Caco-2 (cell line): ENCODE measurements at regions not wholly inside any gene's neighbourhood (a gene's known extent, or its start where the extent isn't known, plus 50 kb on each side); places are given as distances from the start of the nearest gene placed in this dataset.

Source experiments
- BruUV-seq: library from RNA; stranded (reverse); fragments of 400-500 nt; replicated peaks from 2 replicates; lab custom pipeline; 2021; lab: Mats Ljungman, UMichigan
- CTCF ChIA-PET: fragments of 300-600 bp; sonication (Branson Sonifier 250); formaldehyde crosslinking; loops from one replicate; lab custom pipeline; 2022; ENCODE audit warnings: antibody characterized with exemption; lab: Charles Lee
- POLR2A ChIA-PET: fragments of 300-600 bp; sonication (Branson Sonifier 250); formaldehyde crosslinking; loops from one replicate; lab custom pipeline; 2022; ENCODE audit warnings: antibody characterized with exemption; lab: Charles Lee
- DNase-seq, 2 experiments: peaks; one replicate each; pipeline versions ENCODE4 v3.0.0 to v3.0.0-alpha.2; 2020 to 2022
- H3K27me3 ChIP-seq: replicated peaks from 2 replicates; pipeline ENCODE4 v1.6.0; 2011; ENCODE audit warnings: low read length; ENCODE audit not compliant: control insufficient read depth, insufficient read depth
- H3K36me3 ChIP-seq: 2 replicates; pipeline ENCODE4 v1.5.1; 2011; ENCODE audit warnings: low read length; ENCODE audit not compliant: control insufficient read depth, insufficient read depth
- H3K4me1 ChIP-seq: fragments of 250-450 bp; sonication (Bioruptor Pico); 2 replicates; pipeline ENCODE4 v1.5.1; 2020; ENCODE audit warnings: mild to moderate bottlenecking
- H3K4me3 ChIP-seq: 2 replicates; pipeline ENCODE4 v1.5.1; 2011; ENCODE audit warnings: low read depth, mild to moderate bottlenecking, control low read depth, low read length
- H3K9me3 ChIP-seq: fragments of 250-450 bp; sonication (Bioruptor Pico); 2 replicates; pipeline ENCODE4 v1.5.1; 2020; ENCODE audit warnings: mild to moderate bottlenecking, moderate library complexity
- H3K27ac Mint-ChIP-seq: one replicate; pipeline ENCODE4 v1.8.0; 2022; ENCODE audit warnings: mixed read lengths; ENCODE audit not compliant: unreplicated experiment
- H3K27me3 Mint-ChIP-seq: one replicate; pipeline ENCODE4 v1.8.0; 2022; ENCODE audit warnings: mixed read lengths; ENCODE audit not compliant: insufficient read depth, unreplicated experiment
- H3K36me3 Mint-ChIP-seq: one replicate; pipeline ENCODE4 v1.8.0; 2022; ENCODE audit warnings: mild to moderate bottlenecking, mixed read lengths; ENCODE audit not compliant: insufficient read depth, unreplicated experiment
- H3K4me1 Mint-ChIP-seq: one replicate; pipeline ENCODE4 v1.8.0; 2022; ENCODE audit warnings: low read depth, mixed read lengths; ENCODE audit not compliant: unreplicated experiment
- H3K4me3 Mint-ChIP-seq: one replicate; pipeline ENCODE4 v1.8.0; 2022; ENCODE audit warnings: mild to moderate bottlenecking, moderate library complexity, mixed read lengths; ENCODE audit not compliant: unreplicated experiment
- H3K9me3 Mint-ChIP-seq: one replicate; pipeline ENCODE4 v1.8.0; 2022; ENCODE audit warnings: mixed read lengths; ENCODE audit not compliant: unreplicated experiment
- intact Hi-C: fragments of 100-400 bp; cut with micrococcal nuclease; formaldehyde crosslinking; loops from one replicate; pipeline ENCODE4 v1.10.0; 2022; ENCODE audit not compliant: unreplicated experiment
- TF ChIP-seq, protein P1 (sequence below), 2 experiments: fragments of 200-600 bp in 1 of 2; IDR thresholded peaks; 1 replicate in 1 of 2; 2 replicates in 1 of 2; pipeline versions ENCODE4 v1.5.1 to v1.8.0; 2011 to 2022; ENCODE audit warnings: antibody characterized with exemption in 1 of 2, control low read depth in 1 of 2, inconsistent platforms in 1 of 2, low read depth in 1 of 2, low read length in 1 of 2, mild to moderate bottlenecking in 1 of 2, moderate library complexity in 1 of 2; ENCODE audit not compliant: insufficient read depth in 1 of 2, severe bottlenecking in 1 of 2, unreplicated experiment in 1 of 2

DNA sequence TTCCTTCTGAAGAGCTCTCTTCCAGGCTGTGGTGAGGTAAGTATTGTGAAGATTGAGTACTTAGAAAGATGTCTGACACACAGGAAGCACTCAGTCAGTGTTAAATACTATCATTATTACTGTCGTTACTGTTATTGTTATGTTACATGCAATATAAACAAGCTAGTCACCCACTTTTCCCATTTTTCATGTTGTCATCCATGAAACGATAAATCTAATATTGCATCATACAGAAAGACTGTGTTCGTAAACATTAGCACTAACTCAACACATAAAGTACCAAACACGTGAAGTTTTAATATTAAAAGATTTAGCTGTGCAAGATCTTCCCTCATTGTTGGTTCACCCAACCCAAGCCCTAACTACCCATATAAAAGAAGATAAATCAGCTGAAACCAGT lies 109.2 kb upstream of the NRSN1 start:
- intact Hi-C loops = no loop called here
- Mint-ChIP-seq H3K4me3 (no peak overlapping the region), H3K36me3 (no peaks in the 10 kb centered on the region), H3K9me3 (no peaks in the 10 kb centered on the region), H3K27ac (no peak overlapping the region), H3K4me1 (no peaks in the 10 kb centered on the region), H3K27me3 (peaks cover 3% of the 10 kb centered on the region)
- no peak for DNase-seq
- CTCF ChIA-PET = no interaction called here
- no TSS peak for BruUV-seq
- no peaks in the 10 kb centered on the region for H3K4me1 ChIP-seq
- TF ChIP-seq, protein P1, sequence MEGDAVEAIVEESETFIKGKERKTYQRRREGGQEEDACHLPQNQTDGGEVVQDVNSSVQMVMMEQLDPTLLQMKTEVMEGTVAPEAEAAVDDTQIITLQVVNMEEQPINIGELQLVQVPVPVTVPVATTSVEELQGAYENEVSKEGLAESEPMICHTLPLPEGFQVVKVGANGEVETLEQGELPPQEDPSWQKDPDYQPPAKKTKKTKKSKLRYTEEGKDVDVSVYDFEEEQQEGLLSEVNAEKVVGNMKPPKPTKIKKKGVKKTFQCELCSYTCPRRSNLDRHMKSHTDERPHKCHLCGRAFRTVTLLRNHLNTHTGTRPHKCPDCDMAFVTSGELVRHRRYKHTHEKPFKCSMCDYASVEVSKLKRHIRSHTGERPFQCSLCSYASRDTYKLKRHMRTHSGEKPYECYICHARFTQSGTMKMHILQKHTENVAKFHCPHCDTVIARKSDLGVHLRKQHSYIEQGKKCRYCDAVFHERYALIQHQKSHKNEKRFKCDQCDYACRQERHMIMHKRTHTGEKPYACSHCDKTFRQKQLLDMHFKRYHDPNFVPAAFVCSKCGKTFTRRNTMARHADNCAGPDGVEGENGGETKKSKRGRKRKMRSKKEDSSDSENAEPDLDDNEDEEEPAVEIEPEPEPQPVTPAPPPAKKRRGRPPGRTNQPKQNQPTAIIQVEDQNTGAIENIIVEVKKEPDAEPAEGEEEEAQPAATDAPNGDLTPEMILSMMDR (IDR thresholded peaks at IDR 0.05; ENCODE audit: insufficient read depth in 1 of 2, low read depth in 1 of 2, low read length in 1 of 2, severe bottlenecking in 1 of 2, unreplicated experiment in 1 of 2) = no peak
- H3K27me3 ChIP-seq = no peaks in the 10 kb centered on the region
- POLR2A ChIA-PET = interaction anchor here (0.6 kb wide), 1 partner anchor 463 kb away, joined by 3 read pairs; no protein-coding TSS in a partner anchor
- no peaks in the 10 kb centered on the region for H3K9me3 ChIP-seq
- no peaks in the 10 kb centered on the region for H3K36me3 ChIP-seq
- H3K4me3 ChIP-seq = no peak overlapping the region

DNA sequence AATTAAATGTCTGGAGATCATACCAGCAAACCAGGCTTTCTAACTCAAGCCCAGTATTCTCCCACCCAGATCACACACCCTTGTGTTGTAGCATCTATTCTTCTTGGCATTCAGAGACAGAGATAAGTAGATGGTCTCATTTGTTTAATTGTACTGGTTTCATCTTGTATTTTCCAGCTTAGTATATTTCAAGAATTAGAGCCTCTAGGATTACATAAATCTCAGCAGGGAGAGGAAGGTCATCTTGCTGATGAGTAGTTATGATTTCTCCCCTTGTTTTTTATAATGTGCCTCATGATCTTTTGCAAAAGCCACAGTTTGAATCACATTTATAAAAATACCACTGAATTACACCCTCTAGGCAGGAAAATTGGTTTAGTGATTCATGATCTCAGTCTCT lies 106.6 kb upstream of the NRSN1 start:
- Mint-ChIP-seq H3K27ac (no peak overlapping the region), H3K4me1 (no peaks in the 10 kb centered on the region), H3K9me3 (no peaks in the 10 kb centered on the region), H3K36me3 (no peaks in the 10 kb centered on the region), H3K27me3 (peaks cover 11% of the 10 kb centered on the region), H3K4me3 (no peak overlapping the region)
- intact Hi-C loops = no loop called here
- POLR2A ChIA-PET = no interaction called here
- H3K27me3 ChIP-seq = no peaks in the 10 kb centered on the region
- no peaks in the 10 kb centered on the region for H3K36me3 ChIP-seq
- BruUV-seq = no TSS peak
- H3K4me1 ChIP-seq = no peaks in the 10 kb centered on the region
- CTCF ChIA-PET = no interaction called here
- H3K9me3 ChIP-seq = no peaks in the 10 kb centered on the region
- H3K4me3 ChIP-seq = no peak overlapping the region
- TF ChIP-seq, protein P1 (IDR thresholded peaks at IDR 0.05; ENCODE audit: insufficient read depth in 1 of 2, low read depth in 1 of 2, low read length in 1 of 2, severe bottlenecking in 1 of 2, unreplicated experiment in 1 of 2) = no peak
- DNase-seq = no peak

DNA sequence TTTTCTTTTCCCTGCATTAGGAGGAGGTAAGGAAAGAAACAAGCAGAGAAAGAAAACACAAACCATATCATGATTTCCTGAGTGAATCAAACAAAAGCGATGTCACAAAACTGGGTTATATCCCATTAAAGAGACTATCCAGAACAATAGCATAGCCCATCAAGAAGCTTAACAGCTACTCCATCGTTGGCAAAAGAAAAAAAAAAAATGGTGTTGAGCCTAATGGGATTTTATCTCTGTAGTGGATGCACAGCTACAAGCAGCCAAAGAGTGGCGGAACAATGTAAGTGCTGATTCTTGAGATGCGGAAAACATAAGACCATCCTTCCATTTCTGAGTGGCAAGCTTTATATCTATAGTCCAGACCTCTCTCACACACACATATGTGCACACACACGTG lies 106.2 kb upstream of the NRSN1 start:
- Mint-ChIP-seq H3K27me3 (peaks cover 11% of the 10 kb centered on the region), H3K4me1 (no peaks in the 10 kb centered on the region), H3K36me3 (no peaks in the 10 kb centered on the region), H3K9me3 (no peaks in the 10 kb centered on the region), H3K27ac (no peak overlapping the region), H3K4me3 (no peak overlapping the region)
- POLR2A ChIA-PET = no interaction called here
- intact Hi-C loops = no loop called here
- no peaks in the 10 kb centered on the region for H3K9me3 ChIP-seq
- CTCF ChIA-PET = no interaction called here
- H3K27me3 ChIP-seq = no peaks in the 10 kb centered on the region
- TF ChIP-seq, protein P1 (IDR thresholded peaks at IDR 0.05; ENCODE audit: insufficient read depth in 1 of 2, low read depth in 1 of 2, low read length in 1 of 2, severe bottlenecking in 1 of 2, unreplicated experiment in 1 of 2) = no peak
- DNase-seq = no peak
- H3K4me3 ChIP-seq = no peak overlapping the region
- no TSS peak for BruUV-seq
- H3K4me1 ChIP-seq = no peaks in the 10 kb centered on the region
- no peaks in the 10 kb centered on the region for H3K36me3 ChIP-seq
